ENCODE measurements at regions not wholly inside any gene's neighbourhood (a gene's known extent, or its start where the extent isn't known, plus 50 kb on each side); places are given as distances from the start of the nearest gene placed in this dataset.

GRCh38 chr6:98572579-98572978 lies 261.8 kb upstream of the POU3F2 start:
- H3K4me3 ChIP-seq (ENCODE audit: low read depth, low read length) = no peak overlapping the region
- DNase-seq (ENCODE audit: low read depth, low spot score) = no peak
- no peaks in the 10 kb centered on the region for H3K9me3 ChIP-seq (ENCODE audit: control insufficient read depth, insufficient read depth, low read length)
- CTCF ChIA-PET = no interaction called here
- H3K27me3 ChIP-seq (ENCODE audit: control insufficient read depth, insufficient read depth, low read length) = no peaks in the 10 kb centered on the region
- no peak overlapping the region for H3K27ac ChIP-seq (ENCODE audit: low read depth, low read length)
- POLR2A ChIA-PET = no interaction called here
- TF ChIP-seq CTCF (IDR thresholded peaks at IDR 0.05; ENCODE audit: low read depth, low read length) = no peak

DNA sequence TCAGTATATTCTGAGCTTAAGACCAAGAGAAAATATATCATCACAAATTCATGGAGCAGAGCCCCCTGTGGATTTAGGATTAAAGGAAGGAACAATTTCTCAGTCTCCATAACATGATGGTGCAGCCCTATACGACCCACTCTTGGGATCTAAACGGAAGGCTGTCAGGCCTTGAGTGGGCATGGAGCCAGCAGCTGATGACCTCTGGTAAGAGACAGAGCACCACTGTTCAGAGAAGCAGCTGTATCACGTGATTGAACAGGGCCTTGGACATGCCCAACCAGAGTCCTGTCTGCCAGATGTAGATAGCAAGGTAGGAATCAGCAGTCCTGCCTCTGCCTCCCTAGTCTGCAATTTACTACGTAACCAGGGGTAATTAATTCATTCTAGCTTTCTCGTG lies 259.4 kb upstream of the POU3F2 start:
- CTCF ChIA-PET = no interaction called here
- no peak for DNase-seq (ENCODE audit: low read depth, low spot score)
- no peak overlapping the region for H3K27ac ChIP-seq (ENCODE audit: low read depth, low read length)

DNA sequence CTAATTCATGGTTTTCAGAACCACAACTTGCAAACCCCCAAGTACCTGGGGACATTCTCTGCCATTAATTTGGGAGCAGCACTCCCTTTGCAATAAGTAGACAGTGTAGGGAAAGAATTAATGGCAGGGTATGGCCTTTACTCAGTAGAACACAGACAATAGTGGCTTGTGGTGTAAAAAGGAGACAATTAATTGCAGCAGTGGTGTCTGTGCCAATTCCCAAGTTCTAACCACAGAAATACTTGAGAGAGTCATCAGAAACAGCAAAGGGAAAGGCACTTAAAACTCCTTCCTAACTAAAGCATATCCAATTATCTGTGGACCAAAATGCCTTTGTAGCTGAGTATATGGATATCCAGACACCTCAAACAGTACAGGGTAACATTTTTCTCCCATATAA lies 257.6 kb upstream of the POU3F2 start:
- CTCF ChIA-PET = no interaction called here
- TF ChIP-seq CTCF (IDR thresholded peaks at IDR 0.05; ENCODE audit: low read depth, low read length) = no peak
- Histone ChIP-seq H3K27me3 (ENCODE audit: control insufficient read depth, insufficient read depth, low read length) (no peaks in the 10 kb centered on the region), H3K4me3 (ENCODE audit: low read depth, low read length) (no peak overlapping the region), H3K9me3 (ENCODE audit: control insufficient read depth, insufficient read depth, low read length) (no peaks in the 10 kb centered on the region), H3K27ac (ENCODE audit: low read depth, low read length) (no peak overlapping the region)
- no peak for DNase-seq (ENCODE audit: low read depth, low spot score)
- POLR2A ChIA-PET = no interaction called here

More for the DNA sequence above, 259.4 kb upstream of the POU3F2 start:
- Histone ChIP-seq H3K4me3 (ENCODE audit: low read depth, low read length) (no peak overlapping the region), H3K27me3 (ENCODE audit: control insufficient read depth, insufficient read depth, low read length) (no peaks in the 10 kb centered on the region), H3K9me3 (ENCODE audit: control insufficient read depth, insufficient read depth, low read length) (no peaks in the 10 kb centered on the region)
- POLR2A ChIA-PET = no interaction called here
- TF ChIP-seq CTCF (IDR thresholded peaks at IDR 0.05; ENCODE audit: low read depth, low read length) = no peak

GRCh38 chr6:98578016-98578415 lies 256.4 kb upstream of the POU3F2 start:
- no peak for DNase-seq (ENCODE audit: low read depth, low spot score)
- POLR2A ChIA-PET = no interaction called here
- no peak overlapping the region for H3K4me3 ChIP-seq (ENCODE audit: low read depth, low read length)
- no peaks in the 10 kb centered on the region for H3K27me3 ChIP-seq (ENCODE audit: control insufficient read depth, insufficient read depth, low read length)
- no peak overlapping the region for H3K27ac ChIP-seq (ENCODE audit: low read depth, low read length)
- CTCF ChIA-PET = no interaction called here
- TF ChIP-seq CTCF (IDR thresholded peaks at IDR 0.05; ENCODE audit: low read depth, low read length) = no peak
- no peaks in the 10 kb centered on the region for H3K9me3 ChIP-seq (ENCODE audit: control insufficient read depth, insufficient read depth, low read length)

DNA sequence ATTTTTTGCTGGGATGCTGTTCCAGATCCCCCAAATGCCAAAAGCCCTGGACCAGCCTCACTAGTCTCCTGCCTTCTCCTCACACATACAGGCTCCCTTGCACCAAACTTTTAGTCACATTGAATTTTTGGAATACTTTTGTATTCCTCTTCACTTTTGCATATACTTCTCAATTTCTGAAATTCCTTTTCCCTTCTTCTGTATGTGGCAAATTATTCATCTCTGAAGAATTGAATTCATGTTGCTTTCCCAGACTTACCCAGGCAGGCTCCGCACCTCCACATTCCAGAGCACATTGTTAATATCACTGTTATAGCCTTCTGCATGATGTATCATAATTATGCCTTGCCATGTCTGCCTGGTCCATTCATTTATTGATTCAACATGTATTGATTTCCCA lies 255.3 kb upstream of the POU3F2 start:
- POLR2A ChIA-PET = no interaction called here
- CTCF ChIA-PET = no interaction called here
- Histone ChIP-seq H3K4me3 (ENCODE audit: low read depth, low read length) (no peak overlapping the region), H3K27me3 (ENCODE audit: control insufficient read depth, insufficient read depth, low read length) (no peaks in the 10 kb centered on the region), H3K27ac (ENCODE audit: low read depth, low read length) (no peak overlapping the region), H3K9me3 (ENCODE audit: control insufficient read depth, insufficient read depth, low read length) (no peaks in the 10 kb centered on the region)
- no peak for TF ChIP-seq CTCF (IDR thresholded peaks at IDR 0.05; ENCODE audit: low read depth, low read length)
- DNase-seq (ENCODE audit: low read depth, low spot score) = no peak

Data from AG04450 (cell line).